ENCODE measurements at regions not wholly inside any gene's neighbourhood (a gene's known extent, or its start where the extent isn't known, plus 50 kb on each side); places are given as distances from the start of the nearest gene placed in this dataset.

DNA sequence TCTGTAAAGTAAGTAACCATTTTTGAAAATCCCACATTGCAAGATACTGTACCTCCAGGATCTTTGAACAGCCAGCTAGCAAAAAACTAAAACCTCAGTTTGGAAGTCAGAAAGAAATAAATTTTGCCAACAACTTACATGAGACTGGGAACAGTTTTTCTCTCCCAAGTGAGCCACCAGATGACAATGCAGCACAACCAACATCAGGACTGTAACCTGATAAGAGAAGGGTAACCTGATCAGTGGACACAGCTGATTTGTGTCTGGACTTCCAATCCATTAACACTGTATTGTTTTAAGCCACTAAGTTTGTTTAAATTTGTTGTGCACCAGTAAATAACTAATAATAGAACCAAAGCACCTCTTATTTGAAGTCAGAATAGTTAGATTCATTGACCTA, 923.3 kb downstream of the FAT4 start:
- DNase-seq (ENCODE audit: low read depth, low spot score): no peak
- Mint-ChIP-seq H3K36me3 (ENCODE audit: low read depth) (peaks cover 6% of the 10 kb centered on the region), H3K4me3 (no peak overlapping the region), H3K27me3 (ENCODE audit: low read depth) (no peaks in the 10 kb centered on the region), H3K4me1 (peaks cover 16% of the 10 kb centered on the region), H3K9me3 (peaks cover 17% of the 10 kb centered on the region), H3K27ac (ENCODE audit: unreplicated experiment) (no peak overlapping the region)
- TF ChIP-seq, protein P1, sequence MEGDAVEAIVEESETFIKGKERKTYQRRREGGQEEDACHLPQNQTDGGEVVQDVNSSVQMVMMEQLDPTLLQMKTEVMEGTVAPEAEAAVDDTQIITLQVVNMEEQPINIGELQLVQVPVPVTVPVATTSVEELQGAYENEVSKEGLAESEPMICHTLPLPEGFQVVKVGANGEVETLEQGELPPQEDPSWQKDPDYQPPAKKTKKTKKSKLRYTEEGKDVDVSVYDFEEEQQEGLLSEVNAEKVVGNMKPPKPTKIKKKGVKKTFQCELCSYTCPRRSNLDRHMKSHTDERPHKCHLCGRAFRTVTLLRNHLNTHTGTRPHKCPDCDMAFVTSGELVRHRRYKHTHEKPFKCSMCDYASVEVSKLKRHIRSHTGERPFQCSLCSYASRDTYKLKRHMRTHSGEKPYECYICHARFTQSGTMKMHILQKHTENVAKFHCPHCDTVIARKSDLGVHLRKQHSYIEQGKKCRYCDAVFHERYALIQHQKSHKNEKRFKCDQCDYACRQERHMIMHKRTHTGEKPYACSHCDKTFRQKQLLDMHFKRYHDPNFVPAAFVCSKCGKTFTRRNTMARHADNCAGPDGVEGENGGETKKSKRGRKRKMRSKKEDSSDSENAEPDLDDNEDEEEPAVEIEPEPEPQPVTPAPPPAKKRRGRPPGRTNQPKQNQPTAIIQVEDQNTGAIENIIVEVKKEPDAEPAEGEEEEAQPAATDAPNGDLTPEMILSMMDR (conservative IDR thresholded peaks at IDR 0.05): no peak

DNA sequence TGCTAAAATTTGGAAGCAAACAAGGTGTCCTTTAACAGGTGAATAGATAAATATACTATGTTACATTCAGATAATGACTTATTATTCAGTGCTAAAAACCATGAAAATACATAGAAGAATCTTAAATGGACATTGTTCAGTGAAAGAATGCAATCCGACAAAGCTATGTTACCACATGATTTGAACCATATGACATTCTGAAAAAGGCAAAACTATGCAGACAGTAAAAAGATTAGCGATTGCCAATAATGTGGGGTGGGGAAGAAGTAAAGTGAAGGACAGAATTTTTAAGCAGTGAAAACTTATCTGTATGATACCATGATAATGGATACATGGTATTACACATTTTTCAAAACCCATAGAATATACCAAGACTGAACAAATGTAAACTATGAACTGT, 926.9 kb downstream of the FAT4 start:
- Mint-ChIP-seq H3K27ac (ENCODE audit: unreplicated experiment) (no peak overlapping the region), H3K4me1 (peaks cover 22% of the 10 kb centered on the region), H3K27me3 (ENCODE audit: low read depth) (no peaks in the 10 kb centered on the region), H3K9me3 (peaks cover 8% of the 10 kb centered on the region), H3K36me3 (ENCODE audit: low read depth) (peaks cover 3% of the 10 kb centered on the region), H3K4me3 (no peak overlapping the region)
- TF ChIP-seq, protein P1 (conservative IDR thresholded peaks at IDR 0.05): no peak
- DNase-seq (ENCODE audit: low read depth, low spot score): no peak

GRCh38 chr4:126242679-126243390, 928.1 kb downstream of the FAT4 start:
- Mint-ChIP-seq H3K4me1 (peaks cover 22% of the 10 kb centered on the region), H3K9me3 (peaks cover 8% of the 10 kb centered on the region), H3K27ac (ENCODE audit: unreplicated experiment) (peak overlapping the region; percentile 22), H3K4me3 (peak overlapping the region; percentile 3), H3K27me3 (ENCODE audit: low read depth) (no peaks in the 10 kb centered on the region), H3K36me3 (ENCODE audit: low read depth) (peaks cover 3% of the 10 kb centered on the region)
- TF ChIP-seq, protein P1 (conservative IDR thresholded peaks at IDR 0.05): no peak
- peak; percentile 47 for DNase-seq (ENCODE audit: low read depth, low spot score)

GRCh38 chr4:126247409-126247808, 932.7 kb downstream of the FAT4 start:
- H3K27ac Mint-ChIP-seq (ENCODE audit: unreplicated experiment): no peak overlapping the region
- peaks cover 3% of the 10 kb centered on the region for H3K36me3 Mint-ChIP-seq (ENCODE audit: low read depth)
- H3K27me3 Mint-ChIP-seq (ENCODE audit: low read depth): no peaks in the 10 kb centered on the region

GRCh38 chr4:126250006-126250405, 935.3 kb downstream of the FAT4 start:
- H3K36me3 Mint-ChIP-seq (ENCODE audit: low read depth): peaks cover 3% of the 10 kb centered on the region
- no peak overlapping the region for H3K27ac Mint-ChIP-seq (ENCODE audit: unreplicated experiment)
- H3K27me3 Mint-ChIP-seq (ENCODE audit: low read depth): no peaks in the 10 kb centered on the region
- no peak overlapping the region for H3K4me3 Mint-ChIP-seq
- H3K9me3 Mint-ChIP-seq: peaks cover 8% of the 10 kb centered on the region
- no peaks in the 10 kb centered on the region for H3K4me1 Mint-ChIP-seq
- TF ChIP-seq, protein P1 (conservative IDR thresholded peaks at IDR 0.05): no peak
- no peak for DNase-seq (ENCODE audit: low read depth, low spot score)

More at GRCh38 chr4:126247409-126247808, 932.7 kb downstream of the FAT4 start:
- H3K4me3 Mint-ChIP-seq: no peak overlapping the region
- DNase-seq (ENCODE audit: low read depth, low spot score): no peak
- TF ChIP-seq, protein P1 (conservative IDR thresholded peaks at IDR 0.05): no peak
- peaks cover 13% of the 10 kb centered on the region for H3K4me1 Mint-ChIP-seq
- H3K9me3 Mint-ChIP-seq: peaks cover 8% of the 10 kb centered on the region

Measured in neural crest cell (in vitro differentiated cells).